ENCODE measurements at regions not wholly inside any gene's neighbourhood (a gene's known extent, or its start where the extent isn't known, plus 50 kb on each side); places are given as distances from the start of the nearest gene placed in this dataset.

GRCh38 chr5:110333384-110333783, 393.1 kb downstream of the TMEM232 start:
- Histone ChIP-seq H3K36me3 (no peaks in the 10 kb centered on the region), H3K9me3 (no peaks in the 10 kb centered on the region), H3K27ac (no peak overlapping the region), H3K4me3 (no peak overlapping the region), H3K27me3 (no peaks in the 10 kb centered on the region), H3K4me1 (peaks cover 0 to 4% (median 0%) of the 10 kb centered on the region in 4 donors)
- DNase-seq: no peak
- no peak for ATAC-seq
- intact Hi-C loops (cut with DNase I): no loop called here
- TF ChIP-seq POLR2A (IDR thresholded peaks at IDR 0.05) (no peak), CTCF (IDR thresholded peaks at IDR 0.05) (no peak)
- 54% methylated on average over 4 of the region's 4 CpGs for WGBS (ENCODE audit: insufficient coverage, low coverage, low lambda C conversion rate, missing lambda C conversion rate)

GRCh38 chr5:110335361-110336066, 391.0 kb downstream of the TMEM232 start:
- Histone ChIP-seq H3K27me3 (no peaks in the 10 kb centered on the region), H3K9me3 (no peaks in the 10 kb centered on the region), H3K27ac (no peak overlapping the region), H3K4me1 (no peaks in the 10 kb centered on the region), H3K36me3 (no peaks in the 10 kb centered on the region), H3K4me3 (no peak overlapping the region)
- ATAC-seq (no peak), DNase-seq (no peak)
- TF ChIP-seq CTCF (IDR thresholded peaks at IDR 0.05) (no peak), POLR2A (IDR thresholded peaks at IDR 0.05) (no peak)
- intact Hi-C loops (cut with DNase I): no loop called here
- 52% methylated on average over 4 of the region's 4 CpGs for WGBS (ENCODE audit: insufficient coverage, low coverage, low lambda C conversion rate, missing lambda C conversion rate)

GRCh38 chr5:110338341-110339083, 388.0 kb downstream of the TMEM232 start:
- intact Hi-C loops (cut with DNase I): no loop called here
- Histone ChIP-seq H3K4me3 (no peak overlapping the region), H3K4me1 (peaks cover 0 to 5% (median 2%) of the 10 kb centered on the region in 4 donors), H3K27ac (no peak overlapping the region), H3K27me3 (no peaks in the 10 kb centered on the region), H3K9me3 (no peaks in the 10 kb centered on the region), H3K36me3 (no peaks in the 10 kb centered on the region)
- DNase-seq (no peak), ATAC-seq (no peak)
- TF ChIP-seq POLR2A (IDR thresholded peaks at IDR 0.05) (no peak), CTCF (IDR thresholded peaks at IDR 0.05) (no peak)
- WGBS (ENCODE audit: insufficient coverage, low coverage, low lambda C conversion rate, missing lambda C conversion rate): 76% methylated on average over 4 of the region's 7 CpGs

- DNase-seq (no peak), ATAC-seq (no peak)
- Histone ChIP-seq H3K27ac (no peak overlapping the region), H3K9me3 (no peaks in the 10 kb centered on the region), H3K36me3 (no peaks in the 10 kb centered on the region), H3K4me1 (peaks cover 0 to 5% (median 2%) of the 10 kb centered on the region in 4 donors), H3K27me3 (no peaks in the 10 kb centered on the region), H3K4me3 (no peak overlapping the region)
- 95% methylated on average over 2 of the region's 2 CpGs for WGBS (ENCODE audit: insufficient coverage, low coverage, low lambda C conversion rate, missing lambda C conversion rate)
- TF ChIP-seq POLR2A (IDR thresholded peaks at IDR 0.05): no peak
- TF ChIP-seq CTCF (IDR thresholded peaks at IDR 0.05): no peak
- intact Hi-C loops (cut with DNase I): no loop called here
Measured at GRCh38 chr5:110339399-110339798, 387.1 kb downstream of the TMEM232 start.
